ENCODE measurements at regions not wholly inside any gene's neighbourhood (a gene's known extent, or its start where the extent isn't known, plus 50 kb on each side); places are given as distances from the start of the nearest gene placed in this dataset.

- intact Hi-C loops (cut with micrococcal nuclease), result no loop called here
- H3K4me1 Mint-ChIP-seq (ENCODE audit: insufficient read depth, unreplicated experiment), result no peaks in the 10 kb centered on the region
- BruUV-seq (replicated peaks), result no TSS peak
- H3K27me3 Mint-ChIP-seq (ENCODE audit: insufficient read depth, unreplicated experiment), result no peaks in the 10 kb centered on the region
- H3K4me3 Mint-ChIP-seq (ENCODE audit: unreplicated experiment), result no peak overlapping the region
- no peak overlapping the region for H3K27ac Mint-ChIP-seq (ENCODE audit: low read depth, unreplicated experiment)
- peak; percentile 8 for DNase-seq (ENCODE audit: unreplicated experiment)
- ChIA-PET POLR2A (no interaction called here), CTCF (interaction anchor here (0.7 kb wide), 1 partner anchor 232 kb away, joined by 3 read pairs; no protein-coding TSS in a partner anchor)
- no peak for TF ChIP-seq CTCF (IDR thresholded peaks at IDR 0.05; ENCODE audit: unreplicated experiment)
- H3K36me3 Mint-ChIP-seq (ENCODE audit: insufficient read depth, unreplicated experiment), result no peaks in the 10 kb centered on the region
- H3K9me3 Mint-ChIP-seq (ENCODE audit: unreplicated experiment), result no peaks in the 10 kb centered on the region
These were observed 826.4 kb downstream of the EPHA4 start for GRCh38 chr2:220745682-220746081.

- no peak overlapping the region for H3K4me3 Mint-ChIP-seq (ENCODE audit: unreplicated experiment)
- POLR2A ChIA-PET, result no interaction called here
- no peaks in the 10 kb centered on the region for H3K36me3 Mint-ChIP-seq (ENCODE audit: insufficient read depth, unreplicated experiment)
- no peaks in the 10 kb centered on the region for H3K27me3 Mint-ChIP-seq (ENCODE audit: insufficient read depth, unreplicated experiment)
- CTCF ChIA-PET, result interaction anchor here (1.0 to 1.2 kb wide), 2 partner anchors 10 to 53 kb away, joined by 3 read pairs; no protein-coding TSS in a partner anchor
- peaks cover 8% of the 10 kb centered on the region for H3K9me3 Mint-ChIP-seq (ENCODE audit: unreplicated experiment)
- no peak for DNase-seq (ENCODE audit: unreplicated experiment)
- no peaks in the 10 kb centered on the region for H3K4me1 Mint-ChIP-seq (ENCODE audit: insufficient read depth, unreplicated experiment)
- intact Hi-C loops (cut with micrococcal nuclease), result no loop called here
- H3K27ac Mint-ChIP-seq (ENCODE audit: low read depth, unreplicated experiment), result no peak overlapping the region
- BruUV-seq (replicated peaks), result no TSS peak
- no peak for TF ChIP-seq CTCF (IDR thresholded peaks at IDR 0.05; ENCODE audit: unreplicated experiment)
These were observed 824.4 kb downstream of the EPHA4 start for GRCh38 chr2:220747736-220748135.

- Mint-ChIP-seq H3K4me1 (ENCODE audit: insufficient read depth, unreplicated experiment) (no peaks in the 10 kb centered on the region), H3K4me3 (ENCODE audit: unreplicated experiment) (no peak overlapping the region), H3K27me3 (ENCODE audit: insufficient read depth, unreplicated experiment) (no peaks in the 10 kb centered on the region), H3K9me3 (ENCODE audit: unreplicated experiment) (peaks cover 8% of the 10 kb centered on the region), H3K27ac (ENCODE audit: low read depth, unreplicated experiment) (no peak overlapping the region), H3K36me3 (ENCODE audit: insufficient read depth, unreplicated experiment) (no peaks in the 10 kb centered on the region)
- TF ChIP-seq CTCF (IDR thresholded peaks at IDR 0.05; ENCODE audit: unreplicated experiment), result no peak
- CTCF ChIA-PET, result no interaction called here
- no TSS peak for BruUV-seq (replicated peaks)
- intact Hi-C loops (cut with micrococcal nuclease), result no loop called here
- no peak for DNase-seq (ENCODE audit: unreplicated experiment)
- POLR2A ChIA-PET, result no interaction called here
These were observed 823.1 kb downstream of the EPHA4 start for GRCh38 chr2:220748875-220749479.

GRCh38 chr2:220753486-220753885 lies 818.6 kb downstream of the EPHA4 start:
- intact Hi-C loops (cut with micrococcal nuclease), result no loop called here
- Mint-ChIP-seq H3K27me3 (ENCODE audit: insufficient read depth, unreplicated experiment) (no peaks in the 10 kb centered on the region), H3K9me3 (ENCODE audit: unreplicated experiment) (peaks cover 8% of the 10 kb centered on the region), H3K27ac (ENCODE audit: low read depth, unreplicated experiment) (no peak overlapping the region), H3K4me3 (ENCODE audit: unreplicated experiment) (no peak overlapping the region), H3K4me1 (ENCODE audit: insufficient read depth, unreplicated experiment) (peaks cover 7% of the 10 kb centered on the region), H3K36me3 (ENCODE audit: insufficient read depth, unreplicated experiment) (no peaks in the 10 kb centered on the region)
- POLR2A ChIA-PET, result interaction anchor here (0.6 kb wide), 1 partner anchor 1017 kb away, joined by 3 read pairs; no protein-coding TSS in a partner anchor
- BruUV-seq (replicated peaks), result no TSS peak
- no peak for DNase-seq (ENCODE audit: unreplicated experiment)
- CTCF ChIA-PET, result interaction anchor here (0.6 kb wide), 1 partner anchor 10 kb away, joined by 3 read pairs; no protein-coding TSS in a partner anchor
- no peak for TF ChIP-seq CTCF (IDR thresholded peaks at IDR 0.05; ENCODE audit: unreplicated experiment)
